GM12878 (cell line): ENCODE measurements at regions not wholly inside any gene's neighbourhood (a gene's known extent, or its start where the extent isn't known, plus 50 kb on each side); places are given as distances from the start of the nearest gene placed in this dataset.

Experiments used
- ASH2L ChIP-seq: fragments of 300-600, 200-600 bp; sonication (generic); IDR thresholded peaks from 2 replicates; pipeline ENCODE4 v1.6.1; 2017; ENCODE audit warnings: low read depth, mild to moderate bottlenecking, borderline replicate concordance
- CTCF ChIP-seq, 3 experiments: IDR thresholded peaks in 2 of 3; conservative IDR thresholded peaks in 1 of 3; 2 replicates each; pipeline ENCODE4 v1.5.1; 2011; ENCODE audit warnings: low read depth in 3 of 3, low read length in 3 of 3, mild to moderate bottlenecking in 3 of 3, control low read depth in 2 of 3, moderate library complexity in 2 of 3, inconsistent platforms in 1 of 3, mixed read lengths in 1 of 3; ENCODE audit not compliant: control insufficient read depth in 2 of 3, insufficient read depth in 1 of 3; ENCODE audit errors: extremely low read depth in 1 of 3
- IRF3 ChIP-seq: fragments of 450-650 bp; IDR thresholded peaks from 2 replicates; pipeline ENCODE4 v1.6.1; 2014; ENCODE audit warnings: mild to moderate bottlenecking
- JUND ChIP-seq: IDR thresholded peaks from 2 replicates; pipeline ENCODE4 v1.6.1; 2012; ENCODE audit warnings: low read depth, mild to moderate bottlenecking, low read length, improper control_type of control experiment, moderate library complexity
- POLR2A ChIP-seq: IDR thresholded peaks from 2 replicates; pipeline ENCODE4 v1.6.1; 2011; ENCODE audit warnings: low read depth, mild to moderate bottlenecking, low read length
- RFX5 ChIP-seq: IDR thresholded peaks from 2 replicates; pipeline ENCODE4 v1.6.1; 2011; ENCODE audit warnings: low read depth, low read length, improper control_type of control experiment
- SIN3A ChIP-seq: IDR thresholded peaks from 2 replicates; pipeline ENCODE4 v1.6.1; 2012; ENCODE audit warnings: low read depth, low read length, improper control_type of control experiment
- SMC3 ChIP-seq: IDR thresholded peaks from 2 replicates; pipeline ENCODE4 v1.6.1; 2011; ENCODE audit warnings: low read length, improper control_type of control experiment, borderline replicate concordance
- SP1 ChIP-seq: IDR thresholded peaks from one replicate; pipeline ENCODE4 v1.6.1; 2011; ENCODE audit warnings: low read depth, low read length
- ZBTB33 ChIP-seq: fragments of 450-650 bp; IDR thresholded peaks from 2 replicates; pipeline ENCODE4 v1.6.1; 2017; ENCODE audit warnings: mild to moderate bottlenecking
- ZNF687 ChIP-seq: fragments of 450-650 bp; IDR thresholded peaks from 2 replicates; pipeline ENCODE4 v1.6.1; 2017; ENCODE audit warnings: mild to moderate bottlenecking, moderate library complexity

GRCh38 chr6:6842291-6842690, 253.8 kb downstream of the LY86 start:
- TF ChIP-seq SP1 (no peak), RFX5 (no peak), SIN3A (no peak), ZBTB33 (no peak), ASH2L (no peak), CTCF (IDR thresholded peaks at IDR 0.05 in 2 of 3, conservative IDR thresholded peaks at IDR 0.05 in 1 of 3; ENCODE audit: control insufficient read depth in 2 of 3, extremely low read depth in 1 of 3, insufficient read depth in 1 of 3, low read depth in 3 of 3, low read length in 3 of 3) (no peak), POLR2A (no peak), IRF3 (no peak), JUND (no peak), ZNF687 (no peak), SMC3 (no peak)
